A204.1 (cell line): ENCODE measurements at regions not wholly inside any gene's neighbourhood (a gene's known extent, or its start where the extent isn't known, plus 50 kb on each side); places are given as distances from the start of the nearest gene placed in this dataset.

Experiments
- FAIRE-seq: peaks from 2 replicates; lab custom pipeline; 2012; peaks lifted over from hg19 to GRCh38; lab: Jason Lieb, UNC

- no peak for FAIRE-seq
Measured at GRCh38 chr10:24136070-24136469, 72.9 kb upstream of the KIAA1217 start.

GRCh38 chr10:24147321-24147720 is 61.6 kb upstream of the KIAA1217 start:
- FAIRE-seq = no peak

GRCh38 chr10:24149640-24150039 is 59.3 kb upstream of the KIAA1217 start:
- FAIRE-seq = no peak

GRCh38 chr10:24150853-24151252 is 58.1 kb upstream of the KIAA1217 start:
- FAIRE-seq = no peak

GRCh38 chr10:24152270-24152669 is 56.7 kb upstream of the KIAA1217 start:
- FAIRE-seq = no peak

- no peak for FAIRE-seq
Measured at GRCh38 chr10:24153031-24153430, 55.9 kb upstream of the KIAA1217 start.

GRCh38 chr10:24153537-24153936 is 55.4 kb upstream of the KIAA1217 start:
- no peak for FAIRE-seq

- no peak for FAIRE-seq
Measured at GRCh38 chr10:24156686-24157085, 52.3 kb upstream of the KIAA1217 start.

GRCh38 chr10:24157567-24157966 is 51.4 kb upstream of the KIAA1217 start:
- FAIRE-seq = no peak
